Vagina (tissue), 2 donors: ENCODE measurements at regions not wholly inside any gene's neighbourhood (a gene's known extent, or its start where the extent isn't known, plus 50 kb on each side); places are given as distances from the start of the nearest gene placed in this dataset.

Experiments
- DNase-seq, 2 donors: peaks; one replicate each; pipeline ENCODE4 v3.0.0-alpha.2; 2017; ENCODE audit errors: extremely low spot score in 2 of 2
- H3K27ac ChIP-seq: fragments of 200-600 bp; sonication (generic); one replicate; pipeline ENCODE4 v1.5.1; 2019
- H3K27me3 ChIP-seq: fragments of 200-600 bp; sonication (generic); one replicate; pipeline ENCODE4 v1.5.1; 2019
- H3K36me3 ChIP-seq, 2 donors: fragments of 200-600 bp; sonication (generic); one replicate each; pipeline ENCODE4 v1.5.1; 2017 to 2019
- H3K4me1 ChIP-seq: fragments of 200-600 bp; sonication (generic); one replicate; pipeline ENCODE4 v1.5.1; 2019
- H3K4me3 ChIP-seq, 2 donors: fragments of 200-600 bp; sonication (generic); 1 replicate in 1 of 2; 2 replicates in 1 of 2; pipeline ENCODE4 v1.5.1; 2016 to 2019
- H3K9me3 ChIP-seq: fragments of 200-600 bp; sonication (generic); one replicate; pipeline ENCODE4 v1.5.1; 2019
- POLR2A ChIP-seq, 2 donors: fragments of 450-650 bp; IDR thresholded peaks; one replicate each; pipeline ENCODE4 v1.6.1; 2017; ENCODE audit warnings: antibody characterized with exemption in 2 of 2, mild to moderate bottlenecking in 2 of 2, moderate library complexity in 2 of 2
- POLR2AphosphoS5 ChIP-seq, 2 donors: sonication (generic); formaldehyde crosslinking; IDR thresholded peaks; one replicate each; pipeline ENCODE4 v1.9.0; 2017; ENCODE audit warnings: antibody characterized with exemption in 2 of 2, mild to moderate bottlenecking in 2 of 2, low read depth in 1 of 2; ENCODE audit not compliant: insufficient read depth in 1 of 2
- intact Hi-C: fragments of 100-400 bp; cut with DNase I; formaldehyde crosslinking; loops from one replicate; pipeline ENCODE4 v1.15.1; 2023
- TF ChIP-seq, protein P1 (sequence below), 3 experiments: fragments of 450-650 bp in 2 of 3; fragments of 200-600 bp in 1 of 3; sonication (generic) in 1 of 3; IDR thresholded peaks; one replicate each; pipeline ENCODE4 v1.5.1; 2017 to 2019; ENCODE audit warnings: antibody characterized with exemption in 3 of 3, mild to moderate bottlenecking in 2 of 3, moderate library complexity in 2 of 3

DNA sequence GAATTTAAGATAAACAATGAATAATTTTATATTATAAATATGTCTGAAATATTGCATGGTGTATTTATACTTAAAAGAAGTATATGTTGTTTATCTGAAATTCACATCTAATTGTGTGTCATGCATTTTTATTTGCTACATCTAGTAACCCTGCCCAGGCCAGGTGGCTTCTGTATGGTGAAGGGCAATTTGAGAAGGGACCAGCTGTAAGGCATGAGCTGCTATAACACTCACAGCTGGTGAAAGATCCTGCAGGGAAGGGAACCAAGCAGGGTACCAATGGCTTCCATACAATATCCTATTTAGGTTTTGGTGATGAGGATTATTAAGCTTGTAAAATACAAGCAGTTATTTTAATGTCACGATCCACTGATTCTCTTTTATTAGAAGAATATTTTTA is 921.8 kb upstream of the GJE1 start:
- TF ChIP-seq, protein P1, sequence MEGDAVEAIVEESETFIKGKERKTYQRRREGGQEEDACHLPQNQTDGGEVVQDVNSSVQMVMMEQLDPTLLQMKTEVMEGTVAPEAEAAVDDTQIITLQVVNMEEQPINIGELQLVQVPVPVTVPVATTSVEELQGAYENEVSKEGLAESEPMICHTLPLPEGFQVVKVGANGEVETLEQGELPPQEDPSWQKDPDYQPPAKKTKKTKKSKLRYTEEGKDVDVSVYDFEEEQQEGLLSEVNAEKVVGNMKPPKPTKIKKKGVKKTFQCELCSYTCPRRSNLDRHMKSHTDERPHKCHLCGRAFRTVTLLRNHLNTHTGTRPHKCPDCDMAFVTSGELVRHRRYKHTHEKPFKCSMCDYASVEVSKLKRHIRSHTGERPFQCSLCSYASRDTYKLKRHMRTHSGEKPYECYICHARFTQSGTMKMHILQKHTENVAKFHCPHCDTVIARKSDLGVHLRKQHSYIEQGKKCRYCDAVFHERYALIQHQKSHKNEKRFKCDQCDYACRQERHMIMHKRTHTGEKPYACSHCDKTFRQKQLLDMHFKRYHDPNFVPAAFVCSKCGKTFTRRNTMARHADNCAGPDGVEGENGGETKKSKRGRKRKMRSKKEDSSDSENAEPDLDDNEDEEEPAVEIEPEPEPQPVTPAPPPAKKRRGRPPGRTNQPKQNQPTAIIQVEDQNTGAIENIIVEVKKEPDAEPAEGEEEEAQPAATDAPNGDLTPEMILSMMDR (IDR thresholded peaks at IDR 0.05), result no peak
- TF ChIP-seq POLR2AphosphoS5 (IDR thresholded peaks at IDR 0.05; ENCODE audit: insufficient read depth in 1 of 2, low read depth in 1 of 2) (no peak), POLR2A (IDR thresholded peaks at IDR 0.05) (no peak)
- DNase-seq, result no peak
- H3K4me1 ChIP-seq, result no peaks in the 10 kb centered on the region
- H3K4me3 ChIP-seq, result no peak overlapping the region
- intact Hi-C loops, result no loop called here
- H3K27ac ChIP-seq, result no peak overlapping the region
- H3K27me3 ChIP-seq, result no peaks in the 10 kb centered on the region
- H3K36me3 ChIP-seq, result no peaks in the 10 kb centered on the region
- no peaks in the 10 kb centered on the region for H3K9me3 ChIP-seq

DNA sequence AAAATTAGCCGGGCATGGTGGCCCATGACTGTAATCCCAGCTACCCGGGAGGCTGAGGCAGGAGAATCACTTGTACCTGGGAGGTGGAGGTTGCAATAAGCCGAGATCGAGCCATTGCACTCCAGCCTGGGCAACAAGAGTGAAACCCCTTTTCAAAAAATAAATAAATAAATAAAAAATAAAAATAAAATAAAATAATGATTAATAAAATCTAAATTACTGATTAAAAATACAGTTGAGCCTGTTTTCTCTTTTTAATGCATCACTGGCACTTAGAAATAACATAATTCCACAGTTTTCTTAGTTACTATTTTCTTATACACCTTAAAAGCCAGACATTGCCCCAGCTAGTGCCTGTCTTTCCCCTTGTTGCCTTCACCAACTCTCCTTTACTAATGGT is 922.8 kb upstream of the GJE1 start:
- Histone ChIP-seq H3K9me3 (no peaks in the 10 kb centered on the region), H3K27ac (no peak overlapping the region), H3K36me3 (no peaks in the 10 kb centered on the region), H3K4me1 (no peaks in the 10 kb centered on the region), H3K27me3 (no peaks in the 10 kb centered on the region), H3K4me3 (no peak overlapping the region)
- intact Hi-C loops, result loop anchor here (10.0 kb wide), 1 partner anchor 325 kb away; no protein-coding TSS in a partner anchor
- no peak for DNase-seq
- no peak for TF ChIP-seq POLR2AphosphoS5 (IDR thresholded peaks at IDR 0.05; ENCODE audit: insufficient read depth in 1 of 2, low read depth in 1 of 2)
- TF ChIP-seq, protein P1 (IDR thresholded peaks at IDR 0.05), result no peak
- no peak for TF ChIP-seq POLR2A (IDR thresholded peaks at IDR 0.05)

DNA sequence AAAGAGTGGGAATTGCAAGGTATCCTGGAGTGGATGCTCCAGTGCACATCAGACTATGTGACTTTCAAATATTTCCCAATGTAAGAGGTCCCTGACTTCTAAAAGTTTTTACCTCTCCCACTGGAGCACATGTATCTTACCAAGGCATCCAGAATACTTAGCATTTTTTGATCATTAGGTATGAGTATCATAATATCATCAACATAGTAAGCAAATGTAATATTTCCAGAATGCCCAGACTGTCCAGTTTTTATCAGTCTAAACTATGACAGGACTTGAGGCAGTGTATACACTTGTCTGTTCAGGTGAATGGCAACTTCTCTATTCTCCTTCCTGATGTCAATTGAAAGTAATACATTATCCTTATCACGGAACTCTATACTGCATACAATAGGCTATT is 924.6 kb upstream of the GJE1 start:
- H3K27ac ChIP-seq, result no peak overlapping the region
- no peaks in the 10 kb centered on the region for H3K4me1 ChIP-seq
- no peaks in the 10 kb centered on the region for H3K36me3 ChIP-seq
- H3K4me3 ChIP-seq, result no peak overlapping the region
- TF ChIP-seq POLR2A (IDR thresholded peaks at IDR 0.05) (no peak), POLR2AphosphoS5 (IDR thresholded peaks at IDR 0.05; ENCODE audit: insufficient read depth in 1 of 2, low read depth in 1 of 2) (no peak)
- TF ChIP-seq, protein P1 (IDR thresholded peaks at IDR 0.05), result no peak
- intact Hi-C loops, result loop anchor here (10.0 kb wide), 1 partner anchor 323 kb away; no protein-coding TSS in a partner anchor
- H3K9me3 ChIP-seq, result no peaks in the 10 kb centered on the region
- H3K27me3 ChIP-seq, result no peaks in the 10 kb centered on the region
- DNase-seq, result no peak

DNA sequence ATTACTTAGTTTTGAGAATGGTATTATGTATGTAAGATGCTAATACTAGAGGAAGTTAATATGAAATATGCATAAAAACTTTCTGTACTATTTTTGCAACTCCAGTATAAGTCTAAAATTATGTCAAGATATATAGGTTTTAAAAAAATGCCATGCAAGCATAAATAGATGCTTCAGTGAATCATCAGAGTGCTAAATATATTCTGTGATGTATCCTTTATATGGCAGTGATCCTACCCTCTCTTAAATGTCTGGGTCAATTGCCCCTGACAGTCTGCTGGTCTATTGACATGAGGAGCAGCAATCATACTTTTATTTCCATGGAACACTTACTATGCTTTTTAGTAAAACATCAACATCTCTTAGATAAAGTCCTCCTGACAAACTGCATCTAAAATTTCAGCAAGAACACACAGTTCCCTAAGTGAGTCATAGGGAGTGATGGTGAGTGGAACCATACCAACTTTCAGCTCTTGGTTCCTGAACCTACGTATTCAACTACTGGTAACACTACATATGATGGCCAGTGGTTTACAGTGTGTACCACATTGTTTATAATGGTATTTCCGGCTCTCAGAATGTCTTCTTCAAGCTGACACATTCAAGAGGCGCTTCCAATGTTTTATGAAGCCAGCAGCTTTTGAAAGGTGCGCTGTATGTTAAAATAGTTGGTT is 928.7 kb upstream of the GJE1 start:
- intact Hi-C loops, result loop anchor here (10.0 kb wide), 1 partner anchor 319 kb away; no protein-coding TSS in a partner anchor
- Histone ChIP-seq H3K4me1 (no peaks in the 10 kb centered on the region), H3K27me3 (no peaks in the 10 kb centered on the region), H3K36me3 (no peaks in the 10 kb centered on the region), H3K4me3 (no peak overlapping the region), H3K9me3 (no peaks in the 10 kb centered on the region), H3K27ac (no peak overlapping the region)
- TF ChIP-seq POLR2A (IDR thresholded peaks at IDR 0.05), result no peak
- peak in 1 of 2 donors; percentile 28 for TF ChIP-seq POLR2AphosphoS5 (IDR thresholded peaks at IDR 0.05; ENCODE audit: insufficient read depth in 1 of 2, low read depth in 1 of 2)
- TF ChIP-seq, protein P1 (IDR thresholded peaks at IDR 0.05), result no peak
- no peak for DNase-seq

DNA sequence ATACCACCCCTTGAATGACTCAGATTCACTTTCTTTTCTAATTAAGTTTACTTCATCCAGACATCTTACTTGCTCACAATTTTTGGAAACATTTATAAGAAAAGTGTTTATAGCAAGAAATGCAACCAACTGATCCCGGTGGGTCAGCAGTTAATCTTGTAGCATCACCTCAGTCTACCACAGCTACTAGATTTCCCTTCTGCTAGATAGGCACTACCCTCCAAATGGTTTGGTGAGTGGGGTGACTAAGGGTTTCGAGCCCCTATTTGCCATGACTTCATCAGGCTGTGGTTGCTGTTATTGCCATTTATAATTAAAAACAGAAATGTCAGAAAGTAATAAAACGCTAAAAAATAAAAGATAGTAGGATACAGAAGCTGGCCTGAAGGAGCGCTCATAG is 930.1 kb upstream of the GJE1 start:
- intact Hi-C loops, result loop anchor here (10.0 kb wide), 1 partner anchor 318 kb away; no protein-coding TSS in a partner anchor
- no peak for DNase-seq
- no peaks in the 10 kb centered on the region for H3K27me3 ChIP-seq
- no peak overlapping the region for H3K27ac ChIP-seq
- H3K36me3 ChIP-seq, result no peaks in the 10 kb centered on the region
- H3K4me1 ChIP-seq, result no peaks in the 10 kb centered on the region
- TF ChIP-seq POLR2A (IDR thresholded peaks at IDR 0.05) (no peak), POLR2AphosphoS5 (IDR thresholded peaks at IDR 0.05; ENCODE audit: insufficient read depth in 1 of 2, low read depth in 1 of 2) (no peak)
- TF ChIP-seq, protein P1 (IDR thresholded peaks at IDR 0.05), result no peak
- H3K4me3 ChIP-seq, result no peak overlapping the region
- no peaks in the 10 kb centered on the region for H3K9me3 ChIP-seq
